Thyroid gland (tissue), 4 donors: ENCODE measurements at regions not wholly inside any gene's neighbourhood (a gene's known extent, or its start where the extent isn't known, plus 50 kb on each side); places are given as distances from the start of the nearest gene placed in this dataset.

Experiments
- POLR2A ChIP-seq, 2 donors: fragments of 450-650 bp; IDR thresholded peaks; one replicate each; pipeline ENCODE4 v1.6.1; 2017; ENCODE audit warnings: antibody characterized with exemption in 2 of 2, mild to moderate bottlenecking in 2 of 2, moderate library complexity in 1 of 2
- TF ChIP-seq, protein P1 (sequence below), 6 experiments: fragments of 200-600 bp in 3 of 6; fragments of 450-650 bp in 3 of 6; sonication (generic) in 3 of 6; IDR thresholded peaks; one replicate each; pipeline ENCODE4 v1.5.1; 2016 to 2019; ENCODE audit warnings: antibody characterized with exemption in 6 of 6, mild to moderate bottlenecking in 2 of 6, inconsistent platforms in 1 of 6, moderate library complexity in 1 of 6

DNA sequence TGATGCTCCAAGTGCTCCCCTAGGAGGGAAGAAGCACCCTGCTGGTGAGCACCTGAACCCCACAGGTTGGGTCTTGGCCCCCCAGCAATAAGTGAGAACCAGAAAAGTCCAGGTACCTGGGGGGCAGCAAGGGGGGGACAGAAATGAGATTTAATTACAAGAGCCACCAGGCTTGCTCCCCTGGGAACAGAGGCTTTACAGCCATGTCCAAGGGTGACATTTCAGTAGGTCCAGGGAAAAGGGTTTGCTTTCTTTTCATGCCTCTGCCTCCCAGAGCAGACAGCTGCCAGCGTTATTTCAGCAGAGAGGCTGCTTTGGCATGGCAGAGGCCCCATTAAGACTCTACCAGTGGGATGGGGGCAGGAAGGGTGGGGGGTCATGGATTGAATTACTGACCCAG is 437.7 kb downstream of the BUD13 start:
- TF ChIP-seq, protein P1, sequence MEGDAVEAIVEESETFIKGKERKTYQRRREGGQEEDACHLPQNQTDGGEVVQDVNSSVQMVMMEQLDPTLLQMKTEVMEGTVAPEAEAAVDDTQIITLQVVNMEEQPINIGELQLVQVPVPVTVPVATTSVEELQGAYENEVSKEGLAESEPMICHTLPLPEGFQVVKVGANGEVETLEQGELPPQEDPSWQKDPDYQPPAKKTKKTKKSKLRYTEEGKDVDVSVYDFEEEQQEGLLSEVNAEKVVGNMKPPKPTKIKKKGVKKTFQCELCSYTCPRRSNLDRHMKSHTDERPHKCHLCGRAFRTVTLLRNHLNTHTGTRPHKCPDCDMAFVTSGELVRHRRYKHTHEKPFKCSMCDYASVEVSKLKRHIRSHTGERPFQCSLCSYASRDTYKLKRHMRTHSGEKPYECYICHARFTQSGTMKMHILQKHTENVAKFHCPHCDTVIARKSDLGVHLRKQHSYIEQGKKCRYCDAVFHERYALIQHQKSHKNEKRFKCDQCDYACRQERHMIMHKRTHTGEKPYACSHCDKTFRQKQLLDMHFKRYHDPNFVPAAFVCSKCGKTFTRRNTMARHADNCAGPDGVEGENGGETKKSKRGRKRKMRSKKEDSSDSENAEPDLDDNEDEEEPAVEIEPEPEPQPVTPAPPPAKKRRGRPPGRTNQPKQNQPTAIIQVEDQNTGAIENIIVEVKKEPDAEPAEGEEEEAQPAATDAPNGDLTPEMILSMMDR (IDR thresholded peaks at IDR 0.05) = no peak
- no peak for TF ChIP-seq POLR2A (IDR thresholded peaks at IDR 0.05)
